DND-41 (cell line): ENCODE measurements at regions not wholly inside any gene's neighbourhood (a gene's known extent, or its start where the extent isn't known, plus 50 kb on each side); places are given as distances from the start of the nearest gene placed in this dataset.

ENCODE experiments used
- ATAC-seq: fragments of 200-7000 bp; cut with Tn5 transposase; 3 replicates; pipeline ENCODE4 v1.9.1; 2021; ENCODE audit warnings: low read depth; ENCODE audit not compliant: insufficient read depth
- DNase-seq: peaks from one replicate; pipeline ENCODE4 v3.0.0-alpha.2; 2020
- H2AFZ ChIP-seq: 2 replicates; pipeline ENCODE4 v1.6.0; 2012; ENCODE audit warnings: low read depth, low read length
- H3K27ac ChIP-seq: 2 replicates; pipeline ENCODE4 v1.5.1; 2012; ENCODE audit warnings: low read length, inconsistent platforms
- H3K27me3 ChIP-seq: fragments of 200-600 bp; sonication (generic); 2 replicates; pipeline ENCODE4 v1.6.0; 2012; ENCODE audit warnings: low read length, mild to moderate bottlenecking, inconsistent platforms; ENCODE audit not compliant: insufficient read depth, poor library complexity
- H3K36me3 ChIP-seq: 2 replicates; pipeline ENCODE4 v1.5.1; 2012; ENCODE audit warnings: low read length, inconsistent platforms; ENCODE audit not compliant: insufficient read depth
- H3K4me1 ChIP-seq: 2 replicates; pipeline ENCODE4 v1.5.1; 2012; ENCODE audit warnings: mild to moderate bottlenecking, low read length; ENCODE audit not compliant: insufficient read depth
- H3K4me2 ChIP-seq: 2 replicates; pipeline ENCODE4 v1.6.0; 2012; ENCODE audit warnings: mild to moderate bottlenecking, moderate library complexity, low read length, inconsistent platforms; ENCODE audit not compliant: insufficient read depth
- H3K4me3 ChIP-seq, 2 experiments: fragments of 200-600 bp in 1 of 2; shearing (Covaris generic) in 1 of 2; 2 replicates each; pipeline ENCODE4 v1.5.1; 2012 to 2016; ENCODE audit warnings: inconsistent platforms in 2 of 2, low read length in 2 of 2, mild to moderate bottlenecking in 2 of 2, low read depth in 1 of 2, moderate library complexity in 1 of 2
- H3K79me2 ChIP-seq: 2 replicates; pipeline ENCODE4 v1.6.0; 2012; ENCODE audit warnings: low read length, inconsistent platforms; ENCODE audit not compliant: insufficient read depth
- H3K9ac ChIP-seq: 2 replicates; pipeline ENCODE4 v1.6.0; 2012; ENCODE audit warnings: low read depth, mild to moderate bottlenecking, inconsistent platforms, low read length, moderate library complexity
- H3K9me3 ChIP-seq: 2 replicates; pipeline ENCODE4 v1.5.1; 2012; ENCODE audit warnings: low read length, moderate library complexity, mild to moderate bottlenecking, inconsistent platforms; ENCODE audit not compliant: insufficient read depth, severe bottlenecking
- H4K20me1 ChIP-seq: 2 replicates; pipeline ENCODE4 v1.6.0; 2012; ENCODE audit warnings: low read length; ENCODE audit not compliant: insufficient read depth
- CTCF ChIP-seq: IDR thresholded peaks from 2 replicates; pipeline ENCODE4 v1.5.1; 2012; ENCODE audit warnings: borderline replicate concordance, low read length, moderate library complexity, mild to moderate bottlenecking; ENCODE audit not compliant: poor library complexity, severe bottlenecking; ENCODE audit errors: extremely low read depth
- EZH2 ChIP-seq: IDR thresholded peaks from 3 replicates; pipeline ENCODE4 v1.6.1; 2012; ENCODE audit warnings: borderline replicate concordance, low read depth, mild to moderate bottlenecking, moderate library complexity, low read length, inconsistent platforms; ENCODE audit not compliant: severe bottlenecking

GRCh38 chr16:63385714-63386432, 1349.6 kb upstream of the CDH8 start:
- H3K79me2 ChIP-seq, result no peaks in the 10 kb centered on the region

GRCh38 chr16:63373744-63374143, 1337.5 kb upstream of the CDH8 start:
- Histone ChIP-seq H3K9me3 (no peaks in the 10 kb centered on the region), H3K27me3 (no peaks in the 10 kb centered on the region), H4K20me1 (no peaks in the 10 kb centered on the region), H3K4me3 (no peak overlapping the region), H3K27ac (no peak overlapping the region), H3K4me1 (no peaks in the 10 kb centered on the region), H3K36me3 (no peaks in the 10 kb centered on the region), H3K9ac (no peak overlapping the region), H2AFZ (no peak overlapping the region), H3K79me2 (no peaks in the 10 kb centered on the region), H3K4me2 (no peak overlapping the region)
- DNase-seq (no peak), ATAC-seq (no peak)
- no peak for TF ChIP-seq EZH2
- no peak for TF ChIP-seq CTCF

More at GRCh38 chr16:63385714-63386432, 1349.6 kb upstream of the CDH8 start:
- Histone ChIP-seq H3K27me3 (no peaks in the 10 kb centered on the region), H3K36me3 (no peaks in the 10 kb centered on the region), H3K27ac (no peak overlapping the region), H3K4me2 (no peak overlapping the region), H4K20me1 (no peaks in the 10 kb centered on the region), H3K4me1 (no peaks in the 10 kb centered on the region), H2AFZ (no peak overlapping the region), H3K9me3 (no peaks in the 10 kb centered on the region), H3K4me3 (no peak overlapping the region), H3K9ac (no peak overlapping the region)
- DNase-seq (no peak), ATAC-seq (no peak)
- TF ChIP-seq CTCF (no peak), EZH2 (no peak)

GRCh38 chr16:63372815-63373214, 1336.6 kb upstream of the CDH8 start:
- ATAC-seq, result no peak
- TF ChIP-seq EZH2 (no peak), CTCF (no peak)
- H2AFZ ChIP-seq, result no peak overlapping the region

More at GRCh38 chr16:63372815-63373214, 1336.6 kb upstream of the CDH8 start:
- Histone ChIP-seq H3K27ac (no peak overlapping the region), H3K9ac (no peak overlapping the region), H3K4me2 (no peak overlapping the region), H3K36me3 (no peaks in the 10 kb centered on the region), H4K20me1 (no peaks in the 10 kb centered on the region), H3K4me1 (no peaks in the 10 kb centered on the region), H3K4me3 (no peak overlapping the region), H3K79me2 (no peaks in the 10 kb centered on the region), H3K9me3 (no peaks in the 10 kb centered on the region), H3K27me3 (no peaks in the 10 kb centered on the region)
- DNase-seq, result no peak
